HG03139 (cell line): ENCODE measurements at regions not wholly inside any gene's neighbourhood (a gene's known extent, or its start where the extent isn't known, plus 50 kb on each side); places are given as distances from the start of the nearest gene placed in this dataset.
"Not testable (repeated sequence)": the region's sequence is repeated elsewhere in the genome, so short reads cannot be mapped to it uniquely, and the experiment has no call there.

Experiments used
- ATAC-seq: cut with Tn5 transposase; IDR thresholded peaks from one replicate; pipeline ENCODE4 v1.9.1; 2021; ENCODE audit not compliant: unreplicated experiment

GRCh38 chr11:35046681-35047080, 92.3 kb upstream of the CD44 start:
- no peak for ATAC-seq

- ATAC-seq = no peak
Observed at GRCh38 chr11:35047179-35047578, 91.8 kb upstream of the CD44 start.

- no peak for ATAC-seq
Observed at GRCh38 chr11:35047769-35048168, 91.2 kb upstream of the CD44 start.

- not testable (repeated sequence) for ATAC-seq
Observed at GRCh38 chr11:35048346-35048745, 90.6 kb upstream of the CD44 start.

GRCh38 chr11:35049859-35050531, 89.0 kb upstream of the CD44 start:
- ATAC-seq = no peak

GRCh38 chr11:35050541-35050995, 88.4 kb upstream of the CD44 start:
- no peak for ATAC-seq

- no peak for ATAC-seq
Observed at GRCh38 chr11:35056391-35057093, 82.4 kb upstream of the CD44 start.

- no peak for ATAC-seq
Observed at GRCh38 chr11:35057926-35058668, 80.9 kb upstream of the CD44 start.

GRCh38 chr11:35058669-35059434, 80.1 kb upstream of the CD44 start:
- ATAC-seq = no peak

- ATAC-seq = no peak
Observed at GRCh38 chr11:35061516-35062440, 77.2 kb upstream of the CD44 start.

- no peak for ATAC-seq
Observed at GRCh38 chr11:35063488-35063931, 75.5 kb upstream of the CD44 start.

GRCh38 chr11:35064114-35064800, 74.7 kb upstream of the CD44 start:
- ATAC-seq = no peak

GRCh38 chr11:35065566-35065965, 73.4 kb upstream of the CD44 start:
- ATAC-seq = no peak

GRCh38 chr11:35066030-35066429, 72.9 kb upstream of the CD44 start:
- no peak for ATAC-seq

GRCh38 chr11:35066783-35067423, 72.1 kb upstream of the CD44 start:
- no peak for ATAC-seq

GRCh38 chr11:35071722-35072121, 67.2 kb upstream of the CD44 start:
- no peak for ATAC-seq

- ATAC-seq = no peak
Observed at GRCh38 chr11:35073691-35074419, 65.1 kb upstream of the CD44 start.
